H1 (cell line): ENCODE measurements at regions not wholly inside any gene's neighbourhood (a gene's known extent, or its start where the extent isn't known, plus 50 kb on each side); places are given as distances from the start of the nearest gene placed in this dataset.

ENCODE experiments used
- CTCF ChIA-PET: fragments of 300-600 bp; sonication (Branson Sonifier 250); formaldehyde crosslinking; loops from one replicate; lab custom pipeline; 2021; ENCODE audit not compliant: partially characterized antibody; lab: Charles Lee
- POLR2A ChIA-PET: fragments of 300-600 bp; sonication (Branson Sonifier 250); formaldehyde crosslinking; loops from one replicate; lab custom pipeline; 2021; ENCODE audit warnings: inconsistent platforms; ENCODE audit not compliant: partially characterized antibody; lab: Charles Lee
- DNase-seq, 2 experiments: peaks; one replicate each; pipeline versions ENCODE4 v3.0.0 to v3.0.0-alpha.2; 2010 to 2022; ENCODE audit warnings: low spot score in 2 of 2, low read depth in 1 of 2, mixed read lengths in 1 of 2
- FAIRE-seq: peaks from 2 replicates; lab custom pipeline; 2011; peaks lifted over from hg19 to GRCh38; lab: Jason Lieb, UNC
- H2AFZ ChIP-seq: 2 replicates; pipeline ENCODE4 v1.8.1; 2012; ENCODE audit warnings: low read length, inconsistent platforms
- H2AK5ac ChIP-seq: 2 replicates; pipeline ENCODE4 v1.6.1; 2013; ENCODE audit warnings: low read depth, low read length
- H2BK120ac ChIP-seq: replicated peaks from 2 replicates; pipeline ENCODE3; 2013; ENCODE audit warnings: low read depth, low read length, inconsistent platforms
- H2BK12ac ChIP-seq: 2 replicates; pipeline ENCODE4 v1.6.1; 2013; ENCODE audit warnings: low read depth, low read length
- H2BK15ac ChIP-seq: 2 replicates; pipeline ENCODE4 v1.6.1; 2013; ENCODE audit warnings: low read length
- H2BK20ac ChIP-seq: 2 replicates; pipeline ENCODE4 v1.6.1; 2013; ENCODE audit warnings: low read length
- H2BK5ac ChIP-seq: 2 replicates; pipeline ENCODE4 v1.6.1; 2013; ENCODE audit warnings: low read depth, low read length
- H3K14ac ChIP-seq: 2 replicates; pipeline ENCODE4 v1.6.1; 2013; ENCODE audit warnings: inconsistent platforms; ENCODE audit not compliant: insufficient read length
- H3K18ac ChIP-seq: 2 replicates; pipeline ENCODE4 v1.6.1; 2013; ENCODE audit warnings: low read length; ENCODE audit errors: extremely low read depth
- H3K23ac ChIP-seq: 2 replicates; pipeline ENCODE4 v1.6.1; 2013; ENCODE audit warnings: inconsistent platforms; ENCODE audit not compliant: insufficient read length
- H3K23me2 ChIP-seq: 2 replicates; pipeline ENCODE4 v1.6.1; 2013; ENCODE audit warnings: low read depth, low read length
- H3K27ac ChIP-seq: 2 replicates; pipeline ENCODE4 v1.6.1; 2011; ENCODE audit warnings: low read depth, low read length, inconsistent platforms
- H3K27me3 ChIP-seq, 4 experiments: replicated peaks in 1 of 4; 1 replicate in 1 of 4; 2 replicates in 3 of 4; pipeline versions ENCODE4 v1.6.1 to v1.8.1; 2011 to 2013; ENCODE audit warnings: low read length in 3 of 4, mild to moderate bottlenecking in 3 of 4, inconsistent platforms in 2 of 4, mixed read lengths in 2 of 4, moderate library complexity in 1 of 4; ENCODE audit not compliant: control insufficient read depth in 3 of 4, insufficient read depth in 3 of 4; ENCODE audit errors: extremely low read depth in 1 of 4
- H3K36me3 ChIP-seq, 4 experiments: 2 replicates each; pipeline versions ENCODE4 v1.6.1 to v1.8.1; 2011 to 2013; ENCODE audit warnings: mild to moderate bottlenecking in 4 of 4, low read length in 3 of 4, moderate library complexity in 2 of 4, control low read depth in 1 of 4, inconsistent platforms in 1 of 4; ENCODE audit not compliant: insufficient read depth in 4 of 4, control insufficient read depth in 2 of 4
- H3K4ac ChIP-seq: replicated peaks from 2 replicates; pipeline ENCODE3; 2013; ENCODE audit warnings: low read length, low read depth, mixed read lengths, inconsistent platforms; ENCODE audit not compliant: insufficient read length
- H3K4me1 ChIP-seq, 4 experiments: replicated peaks in 1 of 4; 1 replicate in 1 of 4; 2 replicates in 3 of 4; pipeline versions ENCODE4 v1.6.1 to v1.8.1; 2011 to 2013; ENCODE audit warnings: low read length in 3 of 4, inconsistent platforms in 2 of 4, mixed read lengths in 1 of 4; ENCODE audit not compliant: insufficient read depth in 4 of 4, control insufficient read depth in 3 of 4
- H3K4me2 ChIP-seq, 2 experiments: 2 replicates each; pipeline versions ENCODE4 v1.6.1 to v1.8.1; 2011 to 2013; ENCODE audit warnings: low read depth in 2 of 2, low read length in 2 of 2, control low read depth in 1 of 2, inconsistent platforms in 1 of 2, mild to moderate bottlenecking in 1 of 2; ENCODE audit not compliant: insufficient read depth in 1 of 2
- H3K4me3 ChIP-seq, 4 experiments: fragments of 200-600, 300-600 bp in 1 of 4; sonication (generic), shearing (Covaris generic), sonication (Bioruptor Twin) in 1 of 4; 2 replicates each; pipeline versions ENCODE4 v1.5.1 to v1.8.1; 2011 to 2016; ENCODE audit warnings: low read length in 4 of 4, low read depth in 3 of 4, control low read depth in 2 of 4, inconsistent platforms in 2 of 4, mild to moderate bottlenecking in 2 of 4, mixed read lengths in 1 of 4, moderate library complexity in 1 of 4; ENCODE audit not compliant: insufficient read depth in 2 of 4; ENCODE audit errors: extremely low read depth in 1 of 4
- H3K56ac ChIP-seq: replicated peaks from 2 replicates; pipeline ENCODE3; 2013; ENCODE audit warnings: low read depth, mild to moderate bottlenecking, mixed read lengths, low read length, inconsistent platforms; ENCODE audit not compliant: insufficient read length
- H3K79me1 ChIP-seq: 2 replicates; pipeline ENCODE4 v1.6.1; 2013; ENCODE audit warnings: low read depth, low read length, control low read depth
- H3K79me2 ChIP-seq, 2 experiments: 2 replicates each; pipeline versions ENCODE4 v1.6.1 to v1.8.1; 2012 to 2013; ENCODE audit warnings: low read length in 2 of 2, mild to moderate bottlenecking in 2 of 2, inconsistent platforms in 1 of 2; ENCODE audit not compliant: insufficient read depth in 2 of 2, control insufficient read depth in 1 of 2
- H3K9ac ChIP-seq, 4 experiments: replicated peaks in 1 of 4; 1 replicate in 1 of 4; 2 replicates in 3 of 4; pipeline versions ENCODE4 v1.6.1 to v1.8.1; 2011 to 2013; ENCODE audit warnings: low read depth in 3 of 4, low read length in 3 of 4, control low read depth in 2 of 4, mild to moderate bottlenecking in 2 of 4, moderate library complexity in 2 of 4, inconsistent platforms in 1 of 4; ENCODE audit errors: extremely low read depth in 1 of 4
- H3K9me3 ChIP-seq, 2 experiments: 2 replicates each; pipeline versions ENCODE4 v1.6.1 to v1.8.1; 2012 to 2013; ENCODE audit warnings: mild to moderate bottlenecking in 2 of 2, moderate library complexity in 2 of 2, control low read depth in 1 of 2, inconsistent platforms in 1 of 2, low read depth in 1 of 2, low read length in 1 of 2, mixed read lengths in 1 of 2; ENCODE audit not compliant: insufficient read depth in 2 of 2
- H4K20me1 ChIP-seq, 2 experiments: replicated peaks in 1 of 2; 2 replicates each; pipeline versions ENCODE3 to v1.8.1; 2011 to 2013; ENCODE audit warnings: inconsistent platforms in 2 of 2, low read length in 2 of 2, mild to moderate bottlenecking in 1 of 2; ENCODE audit not compliant: insufficient read depth in 2 of 2, control insufficient read depth in 1 of 2
- H4K5ac ChIP-seq: 2 replicates; pipeline ENCODE4 v1.6.1; 2013; ENCODE audit warnings: low read length, low read depth, mixed read lengths, inconsistent platforms; ENCODE audit not compliant: insufficient read length
- H4K8ac ChIP-seq: 2 replicates; pipeline ENCODE4 v1.8.0; 2013; ENCODE audit warnings: mild to moderate bottlenecking, moderate library complexity, low read length, inconsistent platforms; ENCODE audit not compliant: insufficient read depth; ENCODE audit errors: extremely low read depth
- H4K91ac ChIP-seq: replicated peaks from 2 replicates; pipeline ENCODE3; 2013; ENCODE audit warnings: low read length, mixed read lengths, inconsistent platforms; ENCODE audit not compliant: insufficient read length
- ASH2L ChIP-seq: fragments of 200-600, 300-600 bp; sonication (generic); IDR thresholded peaks from one replicate; pipeline ENCODE4 v1.7.1; 2017; ENCODE audit warnings: low read length
- ATF2 ChIP-seq: IDR thresholded peaks from 2 replicates; pipeline ENCODE4 v1.6.1; 2012; ENCODE audit warnings: low read length, inconsistent platforms
- CHD2 ChIP-seq: IDR thresholded peaks from 2 replicates; pipeline ENCODE4 v1.6.1; 2012; ENCODE audit warnings: low read length, improper control_type of control experiment
- HDAC2 ChIP-seq, 2 experiments: fragments of 300-600 bp in 1 of 2; sonication (generic) in 1 of 2; IDR thresholded peaks; 2 replicates each; pipeline ENCODE4 v1.6.1; 2011 to 2012; ENCODE audit warnings: low read depth in 2 of 2, low read length in 2 of 2, mild to moderate bottlenecking in 2 of 2, moderate library complexity in 2 of 2, borderline replicate concordance in 1 of 2, inconsistent platforms in 1 of 2
- KDM1A ChIP-seq: fragments of 200-600, 300-600 bp; sonication (generic); IDR thresholded peaks from 2 replicates; pipeline ENCODE4 v1.7.1; 2016; ENCODE audit warnings: mild to moderate bottlenecking, low read length, borderline replicate concordance
- KDM4A ChIP-seq: IDR thresholded peaks from one replicate; pipeline ENCODE4 v1.7.1; 2012; ENCODE audit warnings: low read depth, mild to moderate bottlenecking, moderate library complexity, low read length, inconsistent platforms; ENCODE audit not compliant: severe bottlenecking
- ZNF274 ChIP-seq: IDR thresholded peaks from 2 replicates; pipeline ENCODE4 v1.7.0; 2012; ENCODE audit warnings: low read length, borderline replicate concordance; ENCODE audit errors: extremely low read depth
- WGBS, 2 experiments: shearing (Covaris generic) in 1 of 2; methylation state at CpG; one replicate each; pipeline versions ENCODE4 v1.1.6 to v1.1.7; 2013 to 2015; ENCODE audit warnings: low lambda C conversion rate in 2 of 2, mixed read lengths in 2 of 2, inconsistent platforms in 1 of 2, low coverage in 1 of 2, missing lambda C conversion rate in 1 of 2; ENCODE audit not compliant: insufficient replicate concordance in 2 of 2, insufficient coverage in 1 of 2, insufficient read length in 1 of 2; ENCODE audit errors: extremely low coverage in 1 of 2, missing lambda C conversion rate in 1 of 2; 5-methylcytosine and 5-hydroxymethylcytosine counted together

GRCh38 chr22:48699511-48699910 is 1128.2 kb downstream of the BRD1 start:
- H3K23ac ChIP-seq, result no peak overlapping the region
- POLR2A ChIA-PET, result no interaction called here
- TF ChIP-seq HDAC2 (IDR thresholded peaks at IDR 0.05; ENCODE audit: borderline replicate concordance in 1 of 2, low read depth in 2 of 2, low read length in 2 of 2) (no peak), CHD2 (no peak), KDM1A (no peak), ZNF274 (no peak), KDM4A (no peak), ASH2L (no peak), ATF2 (no peak)

More at GRCh38 chr22:48699511-48699910, 1128.2 kb downstream of the BRD1 start:
- H2AFZ ChIP-seq, result no peak overlapping the region
- H3K4ac ChIP-seq, result no peak overlapping the region
- FAIRE-seq, result no peak
- H2BK15ac ChIP-seq, result no peak overlapping the region
- WGBS, 2 experiments, result 90% methylated on average over 17 of the region's 17 CpGs; no CpG with 5 or more reads in 1 of the 2 experiments
- no peak overlapping the region for H4K91ac ChIP-seq
- no peak overlapping the region for H2BK5ac ChIP-seq
- CTCF ChIA-PET, result interaction anchor here (0.6 to 1.7 kb wide), 5 partner anchors 10 to 22 kb away, joined by 3 to 6 read pairs (median 5); no protein-coding TSS in a partner anchor
- peaks cover 0 to 8% of the 10 kb centered on the region in 2 experiments; a peak in 3 of 4 replicates for H3K79me2 ChIP-seq
- H3K4me1 ChIP-seq, result peaks cover 0 to 8% (median 1%) of the 10 kb centered on the region in 4 experiments; a peak in 2 of 7 replicates
- H2BK120ac ChIP-seq, result no peak overlapping the region
- H2BK12ac ChIP-seq, result no peak overlapping the region
- H2BK20ac ChIP-seq, result no peak overlapping the region
- no peaks in the 10 kb centered on the region; a peak in 1 of 7 replicates for H3K27me3 ChIP-seq
- no peak overlapping the region for H4K5ac ChIP-seq
- no peak overlapping the region for H4K8ac ChIP-seq
- no peak overlapping the region for H3K14ac ChIP-seq
- no peak for DNase-seq
- H3K27ac ChIP-seq, result no peak overlapping the region
- no peak overlapping the region for H3K18ac ChIP-seq
- H3K56ac ChIP-seq, result no peak overlapping the region
- H3K9me3 ChIP-seq, result no peaks in the 10 kb centered on the region
- H2AK5ac ChIP-seq, result no peak overlapping the region; the same call in 1 of the 2 replicates
- H3K4me3 ChIP-seq, result no peak overlapping the region
- H3K36me3 ChIP-seq, result no peaks in the 10 kb centered on the region; a peak in 1 of 8 replicates
- peaks cover 3% of the 10 kb centered on the region for H3K79me1 ChIP-seq
- no peak overlapping the region for H3K9ac ChIP-seq
- no peak overlapping the region for H3K4me2 ChIP-seq
- H3K23me2 ChIP-seq, result peaks cover 11% of the 10 kb centered on the region; the same call in 1 of the 2 replicates
- H4K20me1 ChIP-seq, result peaks cover 4 to 25% of the 10 kb centered on the region in 2 experiments
